ENCODE measurements at regions not wholly inside any gene's neighbourhood (a gene's known extent, or its start where the extent isn't known, plus 50 kb on each side); places are given as distances from the start of the nearest gene placed in this dataset.

DNA sequence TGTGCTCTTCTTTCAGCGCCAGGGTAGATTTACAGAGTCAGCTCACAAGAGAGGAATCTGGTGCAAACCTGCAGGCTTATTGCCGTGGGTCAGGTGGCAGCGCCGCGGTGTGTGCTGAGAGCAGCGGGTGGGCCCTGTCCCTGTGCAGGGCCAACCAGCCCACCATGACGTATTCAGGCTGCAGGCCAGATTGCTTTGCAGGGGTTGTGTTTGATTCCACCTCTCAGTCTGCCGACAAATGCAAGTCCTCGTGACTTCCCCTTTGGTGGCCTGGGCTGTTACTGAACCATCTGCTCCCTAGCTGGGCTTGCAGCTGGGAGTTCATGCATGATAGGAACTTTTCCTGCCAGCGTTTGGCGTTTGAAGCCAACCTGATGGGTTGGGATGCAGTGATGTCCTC is 66.7 kb upstream of the LEP start:
- H3K9me3 ChIP-seq, result no peaks in the 10 kb centered on the region
- H3K27me3 ChIP-seq (ENCODE audit: low read depth), result peaks cover 45% of the 10 kb centered on the region
- H3K36me3 ChIP-seq (replicated peaks), result no peaks in the 10 kb centered on the region
- no peak for DNase-seq (ENCODE audit: low spot score in 2 of 2)
- no peak overlapping the region for H3K4me3 ChIP-seq
- H3K4me1 ChIP-seq, result no peaks in the 10 kb centered on the region
- in situ Hi-C loops (cut with MboI; ENCODE audit: low sequenced_read_pairs), result no loop called here

DNA sequence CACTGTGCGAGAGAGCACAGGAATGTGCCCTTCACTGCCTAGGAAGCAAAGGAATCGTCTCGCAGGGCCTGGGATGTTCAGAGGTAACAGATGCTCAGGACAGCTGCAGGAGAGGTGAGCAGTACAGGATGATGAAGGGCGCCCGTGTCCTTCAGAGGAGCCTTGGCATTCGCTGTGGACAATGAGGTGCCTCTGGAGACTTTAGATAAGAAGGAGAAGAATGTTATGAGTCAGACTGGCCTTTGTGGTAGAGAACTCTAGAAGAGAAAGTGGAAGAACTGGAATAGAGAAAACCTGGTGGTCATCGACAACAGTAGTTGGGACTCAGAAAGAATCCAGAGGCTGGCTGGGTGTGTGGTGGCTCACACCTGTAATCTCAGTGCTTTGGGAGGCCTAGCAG is 64.4 kb upstream of the LEP start:
- H3K9me3 ChIP-seq, result no peaks in the 10 kb centered on the region
- H3K4me1 ChIP-seq, result no peaks in the 10 kb centered on the region
- DNase-seq (ENCODE audit: low spot score in 2 of 2), result no peak
- no peak overlapping the region for H3K4me3 ChIP-seq
- peaks cover 44% of the 10 kb centered on the region for H3K27me3 ChIP-seq (ENCODE audit: low read depth)
- no peaks in the 10 kb centered on the region for H3K36me3 ChIP-seq (replicated peaks)
- in situ Hi-C loops (cut with MboI; ENCODE audit: low sequenced_read_pairs), result no loop called here

DNA sequence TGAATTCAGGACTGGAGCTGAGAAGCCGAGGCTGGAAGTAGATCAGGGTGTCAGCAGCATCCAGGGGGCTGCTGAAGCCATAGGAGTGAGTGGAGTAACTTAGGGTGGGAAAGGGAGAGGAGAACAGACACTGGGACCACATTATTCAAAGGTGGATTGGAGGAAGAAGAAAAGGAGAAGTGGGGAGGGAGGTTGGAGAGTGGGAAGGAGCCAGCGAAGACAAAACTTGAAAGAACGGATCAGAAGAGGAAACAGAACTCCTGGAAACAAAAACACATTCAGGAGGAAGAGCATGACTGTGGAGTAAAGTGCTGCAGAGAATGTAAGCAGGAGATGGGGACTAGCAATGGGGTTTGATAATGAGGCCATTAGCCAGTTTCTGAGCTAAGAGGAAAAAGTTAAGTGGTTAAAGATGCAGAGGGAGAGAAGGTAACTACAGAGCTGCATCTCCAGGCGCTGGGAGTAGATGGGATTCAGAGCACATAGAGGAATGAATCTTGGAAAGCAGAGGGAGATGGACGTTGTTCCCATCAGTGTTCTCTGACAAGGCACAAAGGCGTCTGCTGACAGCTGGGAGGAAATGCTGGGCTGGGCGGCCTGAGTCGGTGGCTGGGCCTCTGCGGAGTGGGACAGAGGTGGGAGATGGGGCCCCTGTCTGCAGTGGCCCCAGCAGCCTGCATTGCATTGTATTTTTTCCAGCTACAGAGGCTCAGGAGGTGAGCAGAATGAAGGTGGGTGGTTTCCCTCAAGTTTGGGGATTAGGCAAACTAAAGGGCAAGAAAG is 63.1 kb upstream of the LEP start:
- DNase-seq (ENCODE audit: low spot score in 2 of 2), result no peak
- no peaks in the 10 kb centered on the region for H3K4me1 ChIP-seq
- peaks cover 44% of the 10 kb centered on the region for H3K27me3 ChIP-seq (ENCODE audit: low read depth)
- in situ Hi-C loops (cut with MboI; ENCODE audit: low sequenced_read_pairs), result no loop called here
- H3K4me3 ChIP-seq, result no peak overlapping the region
- no peaks in the 10 kb centered on the region for H3K9me3 ChIP-seq
- H3K36me3 ChIP-seq (replicated peaks), result no peaks in the 10 kb centered on the region

DNA sequence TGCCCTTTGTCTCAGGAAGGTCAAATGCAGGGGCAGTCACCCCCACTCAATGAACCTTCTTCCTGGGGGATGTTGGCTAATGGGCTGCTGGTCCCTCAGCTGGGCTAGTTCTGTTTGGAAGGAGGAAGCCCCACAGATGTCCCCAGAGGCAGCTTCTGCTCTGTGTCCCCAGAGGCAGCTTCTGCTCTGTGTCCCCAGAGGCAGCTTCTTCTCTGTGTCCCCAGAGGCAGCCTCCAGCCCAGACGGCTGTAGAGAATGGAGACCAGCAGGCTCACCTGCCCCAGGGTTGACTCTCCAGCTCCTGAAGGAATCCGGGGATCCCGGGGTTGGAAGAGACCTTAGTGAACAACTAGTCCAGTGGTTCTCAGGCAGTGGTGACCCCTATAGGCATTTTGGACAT is 62.5 kb upstream of the LEP start:
- in situ Hi-C loops (cut with MboI; ENCODE audit: low sequenced_read_pairs), result no loop called here
- DNase-seq (ENCODE audit: low spot score in 2 of 2), result no peak
- H3K4me1 ChIP-seq, result no peaks in the 10 kb centered on the region
- no peak overlapping the region for H3K4me3 ChIP-seq
- no peaks in the 10 kb centered on the region for H3K9me3 ChIP-seq
- no peaks in the 10 kb centered on the region for H3K36me3 ChIP-seq (replicated peaks)
- peaks cover 48% of the 10 kb centered on the region for H3K27me3 ChIP-seq (ENCODE audit: low read depth)

DNA sequence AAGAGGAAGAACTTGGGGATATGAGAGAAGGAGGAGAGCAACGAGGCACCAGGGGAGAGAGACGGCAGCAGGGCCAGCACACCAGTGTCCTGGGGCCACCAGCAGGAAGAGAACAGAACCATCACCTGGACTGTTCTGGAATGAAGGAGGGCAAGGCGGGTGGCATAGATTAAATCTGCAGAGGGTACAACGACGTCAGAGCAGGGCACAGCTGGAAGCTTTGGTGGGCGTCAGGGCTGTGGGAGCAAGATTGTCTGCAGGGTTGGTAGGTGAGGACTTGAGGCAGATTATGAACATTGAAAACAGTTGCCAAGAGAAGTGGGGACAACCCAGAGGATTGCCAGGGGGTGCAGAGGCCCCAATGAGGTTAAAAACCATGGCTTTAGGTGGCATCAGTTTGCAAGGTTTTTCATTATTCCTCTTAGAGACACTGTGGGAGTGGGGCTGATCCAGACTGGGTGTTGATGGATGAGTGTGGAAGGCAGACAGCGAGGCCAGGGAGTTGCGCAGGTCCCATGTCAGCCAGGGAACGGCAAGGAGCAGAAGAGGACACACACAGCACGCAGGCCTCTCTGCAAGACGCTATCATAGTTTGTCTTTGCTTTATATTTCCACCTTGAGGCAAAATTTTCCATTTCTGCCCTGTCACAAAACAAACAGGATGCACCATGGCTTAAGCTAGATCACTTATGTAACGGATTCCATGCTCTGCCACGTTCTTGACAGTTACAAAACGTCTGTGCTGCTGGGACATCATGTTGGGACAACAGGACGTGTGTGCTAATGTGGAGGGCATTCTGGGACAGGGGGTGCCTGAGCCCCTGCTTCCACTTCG is 52.5 kb upstream of the LEP start:
- Histone ChIP-seq H3K36me3 (replicated peaks) (no peaks in the 10 kb centered on the region), H3K27me3 (ENCODE audit: low read depth) (peaks cover 33% of the 10 kb centered on the region), H3K9me3 (no peaks in the 10 kb centered on the region; the same call in 1 of the 2 replicates), H3K4me1 (no peaks in the 10 kb centered on the region), H3K4me3 (no peak overlapping the region)
- DNase-seq (ENCODE audit: low spot score in 2 of 2), result no peak
- in situ Hi-C loops (cut with MboI; ENCODE audit: low sequenced_read_pairs), result no loop called here

DNA sequence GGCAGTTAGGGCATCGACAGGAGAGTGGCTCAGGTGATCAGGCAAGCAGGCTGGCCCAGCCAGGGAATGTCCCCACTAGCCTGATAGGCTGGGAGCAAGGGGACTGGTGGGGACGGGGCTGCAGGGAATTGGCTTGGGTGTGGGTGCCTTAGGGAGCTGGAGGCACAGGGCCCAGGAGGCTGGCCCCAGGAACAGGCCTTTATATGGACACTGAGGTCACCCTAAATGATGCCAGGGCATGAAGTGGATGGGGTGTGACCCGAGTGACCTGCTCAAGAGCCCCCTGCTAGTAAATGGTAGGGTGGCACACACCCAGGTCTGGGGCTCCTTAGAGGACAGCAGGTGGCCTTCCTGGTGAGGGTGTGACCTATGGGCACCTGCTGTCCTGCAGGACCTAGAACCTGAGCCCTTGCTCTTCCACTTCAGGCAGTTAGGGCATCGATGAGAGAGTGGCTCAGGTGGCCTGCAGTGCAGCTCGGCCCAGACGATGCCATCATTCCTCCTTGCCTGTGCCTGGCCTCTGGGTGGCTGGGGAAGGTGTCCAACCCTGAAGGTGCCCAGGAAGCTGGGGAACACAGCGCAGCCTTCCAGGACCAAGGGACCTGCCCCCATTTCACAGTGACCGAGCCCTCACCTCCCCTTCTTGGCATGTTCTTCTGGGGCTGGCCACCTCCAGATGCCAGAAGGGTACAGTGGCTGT is 51.7 kb upstream of the LEP start:
- in situ Hi-C loops (cut with MboI; ENCODE audit: low sequenced_read_pairs), result no loop called here
- H3K27me3 ChIP-seq (ENCODE audit: low read depth), result peaks cover 29% of the 10 kb centered on the region

DNA sequence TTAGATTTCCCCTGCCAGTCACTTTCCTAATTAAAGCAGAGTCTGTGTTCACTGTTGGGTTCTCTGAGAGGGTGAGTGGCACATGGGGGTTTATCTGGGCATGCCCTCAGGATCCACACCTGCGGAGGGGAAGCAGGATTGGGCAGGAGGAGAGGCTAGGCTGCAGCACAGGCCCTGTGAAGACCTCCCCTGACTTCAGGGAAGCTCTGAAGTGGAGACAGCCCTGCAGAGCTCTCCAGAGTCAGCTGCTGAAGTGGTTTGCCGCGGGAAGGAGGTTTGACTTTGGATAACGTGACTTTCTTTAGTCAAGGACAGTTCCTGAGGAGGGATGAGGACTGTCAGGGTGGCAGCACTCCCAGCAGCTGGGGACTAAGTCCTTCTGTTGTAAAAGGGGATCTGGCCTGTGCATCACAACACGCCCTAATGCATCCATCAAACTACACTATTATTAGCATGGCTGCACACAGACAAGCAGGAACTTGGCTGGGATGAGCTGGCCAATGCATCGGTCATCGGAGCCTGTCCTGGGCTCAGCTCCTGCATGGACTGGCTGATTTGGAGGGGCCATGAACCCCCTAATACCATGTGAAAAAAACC is 50.9 kb upstream of the LEP start:
- in situ Hi-C loops (cut with MboI; ENCODE audit: low sequenced_read_pairs), result no loop called here
- peaks cover 22% of the 10 kb centered on the region for H3K27me3 ChIP-seq (ENCODE audit: low read depth)

More for the DNA sequence above, 51.7 kb upstream of the LEP start:
- Histone ChIP-seq H3K4me3 (no peak overlapping the region), H3K36me3 (replicated peaks) (no peaks in the 10 kb centered on the region), H3K9me3 (peaks cover 5% of the 10 kb centered on the region; the same call in 1 of the 2 replicates), H3K4me1 (no peaks in the 10 kb centered on the region)
- no peak for DNase-seq (ENCODE audit: low spot score in 2 of 2)

DNA sequence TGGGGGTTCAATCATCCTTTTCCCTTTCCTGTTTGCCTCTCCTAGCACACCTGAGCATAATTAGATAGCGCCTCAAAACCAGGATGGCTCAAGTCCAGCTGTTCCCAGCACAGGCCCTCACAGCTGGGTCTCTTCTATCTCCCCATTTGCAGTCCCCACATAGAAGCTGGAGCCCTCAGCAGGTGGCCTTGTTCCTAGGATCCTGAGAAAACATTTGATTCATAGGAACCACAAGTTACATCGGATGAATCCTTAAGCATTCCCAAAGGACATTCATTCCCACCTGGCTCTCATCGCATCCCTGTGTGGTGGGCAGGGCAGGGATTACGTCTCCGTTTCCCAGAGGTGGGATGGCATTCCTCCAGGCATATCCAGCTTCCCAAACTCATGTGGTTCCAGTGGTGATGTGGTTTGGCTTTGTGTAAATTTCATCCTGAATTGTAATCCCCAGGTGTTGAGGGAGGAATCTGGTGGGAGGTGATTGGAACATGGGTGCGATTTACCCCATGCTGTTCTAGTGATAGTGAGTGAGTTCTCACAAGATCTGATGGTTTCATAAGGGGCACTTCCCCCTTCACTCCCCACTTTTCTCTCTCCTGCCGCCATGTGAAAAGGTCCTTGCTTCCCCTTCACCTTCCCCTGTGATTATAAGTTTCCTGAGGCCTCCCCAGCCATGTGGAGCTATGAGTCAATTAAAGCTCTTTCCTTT is 49.8 kb upstream of the LEP start:
- no peak for DNase-seq (ENCODE audit: low spot score in 2 of 2)
- Histone ChIP-seq H3K4me1 (no peaks in the 10 kb centered on the region), H3K27me3 (ENCODE audit: low read depth) (peaks cover 14% of the 10 kb centered on the region), H3K9me3 (peaks cover 5% of the 10 kb centered on the region; the same call in 1 of the 2 replicates), H3K4me3 (no peak overlapping the region), H3K36me3 (replicated peaks) (no peaks in the 10 kb centered on the region)
- in situ Hi-C loops (cut with MboI; ENCODE audit: low sequenced_read_pairs), result no loop called here

More for the DNA sequence above, 50.9 kb upstream of the LEP start:
- peaks cover 5% of the 10 kb centered on the region; the same call in 1 of the 2 replicates for H3K9me3 ChIP-seq
- DNase-seq (ENCODE audit: low spot score in 2 of 2), result no peak
- no peaks in the 10 kb centered on the region for H3K4me1 ChIP-seq
- no peaks in the 10 kb centered on the region for H3K36me3 ChIP-seq (replicated peaks)
- no peak overlapping the region for H3K4me3 ChIP-seq
